Sigmoid colon (tissue), 6 donors: ENCODE measurements at regions not wholly inside any gene's neighbourhood (a gene's known extent, or its start where the extent isn't known, plus 50 kb on each side); places are given as distances from the start of the nearest gene placed in this dataset.

Experiments
- DNase-seq: peaks from one replicate; pipeline ENCODE4 v3.0.0-alpha.2; 2019
- H3K27ac ChIP-seq, 4 donors: fragments of 200-600 bp; sonication (generic); one replicate each; pipeline ENCODE4 v1.5.1; 2016 to 2019; ENCODE audit warnings: mild to moderate bottlenecking in 1 of 4
- H3K27me3 ChIP-seq, 3 donors: fragments of 200-600 bp; sonication (generic); one replicate each; pipeline ENCODE4 v1.5.1; 2019; ENCODE audit warnings: mild to moderate bottlenecking in 1 of 3
- H3K36me3 ChIP-seq, 4 donors: fragments of 200-600 bp; sonication (generic); one replicate each; pipeline ENCODE4 v1.5.1; 2016 to 2019
- H3K4me1 ChIP-seq, 4 donors: fragments of 200-600 bp; sonication (generic); one replicate each; pipeline ENCODE4 v1.5.1; 2017 to 2019
- H3K4me3 ChIP-seq, 4 donors: fragments of 200-600 bp; sonication (generic); one replicate each; pipeline ENCODE4 v1.5.1; 2017 to 2019; ENCODE audit warnings: mild to moderate bottlenecking in 2 of 4, moderate library complexity in 1 of 4
- H3K9me3 ChIP-seq, 4 donors: fragments of 200-600 bp in 3 of 4; sonication (generic) in 3 of 4; one replicate each; pipeline versions ENCODE4 v1.5.1 to v1.6.1; 2013 to 2019
- EP300 ChIP-seq, 4 donors: sonication (generic); formaldehyde crosslinking; IDR thresholded peaks; one replicate each; pipeline ENCODE4 v1.6.1; 2017; ENCODE audit warnings: antibody characterized with exemption in 4 of 4
- POLR2A ChIP-seq, 2 donors: fragments of 450-650 bp; IDR thresholded peaks; one replicate each; pipeline ENCODE4 v1.6.1; 2016; ENCODE audit warnings: antibody characterized with exemption in 2 of 2, mild to moderate bottlenecking in 2 of 2, moderate library complexity in 2 of 2
- POLR2AphosphoS5 ChIP-seq, 4 donors: sonication (generic); formaldehyde crosslinking; IDR thresholded peaks; one replicate each; pipeline ENCODE4 v1.6.1; 2017; ENCODE audit warnings: antibody characterized with exemption in 4 of 4
- WGBS, 2 donors: extraction: QIAGEN DNeasy Blood & Tissue Kit; methylation state at CpG; one replicate each; pipeline ENCODE4 v1.1.7; 2013; 5-methylcytosine and 5-hydroxymethylcytosine counted together
- intact Hi-C: fragments of 100-400 bp; cut with DNase I; formaldehyde crosslinking; loops from one replicate; pipeline ENCODE4 v1.15.1; 2023
- TF ChIP-seq, protein P1 (sequence below), 4 experiments: fragments of 450-650 bp in 3 of 4; fragments of 200-600 bp in 1 of 4; IDR thresholded peaks; one replicate each; pipeline ENCODE4 v1.5.1; 2016 to 2019; ENCODE audit warnings: antibody characterized with exemption in 4 of 4, mild to moderate bottlenecking in 3 of 4, moderate library complexity in 2 of 4
- donor health status: healthy with polysubstance abuse.
- donor health status: healthy.

- DNase-seq: no peak
- intact Hi-C loops: no loop called here
- H3K36me3 ChIP-seq: no peaks in the 10 kb centered on the region
- no peaks in the 10 kb centered on the region for H3K27me3 ChIP-seq
- no peak overlapping the region for H3K27ac ChIP-seq
- H3K4me3 ChIP-seq: no peak overlapping the region
- H3K4me1 ChIP-seq: no peaks in the 10 kb centered on the region
- TF ChIP-seq EP300 (IDR thresholded peaks at IDR 0.05): no peak
- 90 to 93% methylated on average over 1 of the region's 1 CpG for WGBS, 2 donors
- H3K9me3 ChIP-seq: no peaks in the 10 kb centered on the region
These were observed 233.4 kb upstream of the S100G start for GRCh38 chrX:16416588-16416987.

GRCh38 chrX:16418650-16419049, 231.3 kb upstream of the S100G start:
- no peak for TF ChIP-seq EP300 (IDR thresholded peaks at IDR 0.05)
- DNase-seq: no peak
- no peaks in the 10 kb centered on the region for H3K27me3 ChIP-seq
- intact Hi-C loops: no loop called here
- no peak overlapping the region for H3K27ac ChIP-seq
- no peaks in the 10 kb centered on the region for H3K4me1 ChIP-seq
- H3K4me3 ChIP-seq: no peak overlapping the region
- no peaks in the 10 kb centered on the region for H3K9me3 ChIP-seq
- H3K36me3 ChIP-seq: no peaks in the 10 kb centered on the region

DNA sequence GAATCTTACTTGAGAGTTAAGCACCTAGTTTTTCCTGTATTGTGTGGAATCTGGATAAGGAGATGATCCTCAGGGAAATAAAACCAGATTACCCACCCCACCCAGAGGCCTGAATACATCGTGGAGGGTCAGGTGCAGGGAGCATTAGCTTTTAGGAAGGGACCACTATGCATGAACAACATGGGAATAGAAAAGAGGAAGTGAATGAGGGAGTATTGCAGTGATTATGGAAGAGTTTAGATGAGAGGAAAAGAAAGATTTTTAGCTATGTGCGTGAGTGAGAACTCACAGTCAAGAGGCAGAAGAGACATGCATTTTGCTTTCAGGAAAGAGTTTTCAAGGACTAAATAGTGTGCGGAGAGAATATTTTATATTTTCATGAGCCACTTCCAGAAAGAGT, 222.3 kb upstream of the S100G start:
- DNase-seq: no peak
- H3K27ac ChIP-seq: no peak overlapping the region
- intact Hi-C loops: no loop called here
- no peaks in the 10 kb centered on the region for H3K36me3 ChIP-seq
- H3K27me3 ChIP-seq: no peaks in the 10 kb centered on the region
- no peaks in the 10 kb centered on the region for H3K4me1 ChIP-seq
- H3K4me3 ChIP-seq: no peak overlapping the region
- no peak for TF ChIP-seq POLR2AphosphoS5 (IDR thresholded peaks at IDR 0.05)
- TF ChIP-seq POLR2A (IDR thresholded peaks at IDR 0.05): no peak
- no peak for TF ChIP-seq EP300 (IDR thresholded peaks at IDR 0.05)
- TF ChIP-seq, protein P1, sequence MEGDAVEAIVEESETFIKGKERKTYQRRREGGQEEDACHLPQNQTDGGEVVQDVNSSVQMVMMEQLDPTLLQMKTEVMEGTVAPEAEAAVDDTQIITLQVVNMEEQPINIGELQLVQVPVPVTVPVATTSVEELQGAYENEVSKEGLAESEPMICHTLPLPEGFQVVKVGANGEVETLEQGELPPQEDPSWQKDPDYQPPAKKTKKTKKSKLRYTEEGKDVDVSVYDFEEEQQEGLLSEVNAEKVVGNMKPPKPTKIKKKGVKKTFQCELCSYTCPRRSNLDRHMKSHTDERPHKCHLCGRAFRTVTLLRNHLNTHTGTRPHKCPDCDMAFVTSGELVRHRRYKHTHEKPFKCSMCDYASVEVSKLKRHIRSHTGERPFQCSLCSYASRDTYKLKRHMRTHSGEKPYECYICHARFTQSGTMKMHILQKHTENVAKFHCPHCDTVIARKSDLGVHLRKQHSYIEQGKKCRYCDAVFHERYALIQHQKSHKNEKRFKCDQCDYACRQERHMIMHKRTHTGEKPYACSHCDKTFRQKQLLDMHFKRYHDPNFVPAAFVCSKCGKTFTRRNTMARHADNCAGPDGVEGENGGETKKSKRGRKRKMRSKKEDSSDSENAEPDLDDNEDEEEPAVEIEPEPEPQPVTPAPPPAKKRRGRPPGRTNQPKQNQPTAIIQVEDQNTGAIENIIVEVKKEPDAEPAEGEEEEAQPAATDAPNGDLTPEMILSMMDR (IDR thresholded peaks at IDR 0.05): no peak
- no peaks in the 10 kb centered on the region for H3K9me3 ChIP-seq
- 73 to 74% methylated on average over 3 of the region's 3 CpGs for WGBS, 2 donors

GRCh38 chrX:16429406-16429805, 220.6 kb upstream of the S100G start:
- Histone ChIP-seq H3K27me3 (no peaks in the 10 kb centered on the region), H3K27ac (no peak overlapping the region), H3K36me3 (no peaks in the 10 kb centered on the region), H3K9me3 (no peaks in the 10 kb centered on the region), H3K4me1 (no peaks in the 10 kb centered on the region), H3K4me3 (no peak overlapping the region)
- intact Hi-C loops: no loop called here
- no peak for DNase-seq
- 82 to 92% methylated on average over 4 of the region's 4 CpGs for WGBS, 2 donors
- TF ChIP-seq, protein P1 (IDR thresholded peaks at IDR 0.05): no peak
- TF ChIP-seq POLR2A (IDR thresholded peaks at IDR 0.05) (no peak), POLR2AphosphoS5 (IDR thresholded peaks at IDR 0.05) (no peak), EP300 (IDR thresholded peaks at IDR 0.05) (no peak)

DNA sequence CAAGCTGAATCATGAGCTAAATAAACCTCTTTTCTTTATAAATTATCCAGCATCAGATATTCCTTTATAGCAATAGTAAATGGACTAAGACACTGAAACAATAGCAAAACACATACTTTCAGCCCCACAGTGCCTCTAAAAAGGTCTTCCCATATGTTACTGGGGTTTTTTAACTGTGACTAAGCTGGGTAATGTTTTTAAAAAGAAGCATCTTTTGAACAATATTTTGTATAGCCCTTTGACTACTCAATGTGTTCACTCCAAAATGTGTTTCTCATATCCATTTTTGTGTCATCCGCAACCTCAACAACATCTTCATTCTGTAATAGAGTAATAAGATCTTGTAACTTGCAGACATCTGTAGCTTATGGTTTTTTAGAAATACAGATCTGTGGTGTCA, 218.7 kb upstream of the S100G start:
- Histone ChIP-seq H3K4me3 (no peak overlapping the region), H3K27me3 (no peaks in the 10 kb centered on the region), H3K36me3 (no peaks in the 10 kb centered on the region), H3K9me3 (no peaks in the 10 kb centered on the region), H3K4me1 (no peaks in the 10 kb centered on the region), H3K27ac (no peak overlapping the region)
- intact Hi-C loops: no loop called here
- DNase-seq: no peak
- 98 to 100% methylated on average over 1 of the region's 1 CpG for WGBS, 2 donors
- TF ChIP-seq, protein P1 (IDR thresholded peaks at IDR 0.05): no peak
- TF ChIP-seq EP300 (IDR thresholded peaks at IDR 0.05) (no peak), POLR2AphosphoS5 (IDR thresholded peaks at IDR 0.05) (no peak), POLR2A (IDR thresholded peaks at IDR 0.05) (no peak)

DNA sequence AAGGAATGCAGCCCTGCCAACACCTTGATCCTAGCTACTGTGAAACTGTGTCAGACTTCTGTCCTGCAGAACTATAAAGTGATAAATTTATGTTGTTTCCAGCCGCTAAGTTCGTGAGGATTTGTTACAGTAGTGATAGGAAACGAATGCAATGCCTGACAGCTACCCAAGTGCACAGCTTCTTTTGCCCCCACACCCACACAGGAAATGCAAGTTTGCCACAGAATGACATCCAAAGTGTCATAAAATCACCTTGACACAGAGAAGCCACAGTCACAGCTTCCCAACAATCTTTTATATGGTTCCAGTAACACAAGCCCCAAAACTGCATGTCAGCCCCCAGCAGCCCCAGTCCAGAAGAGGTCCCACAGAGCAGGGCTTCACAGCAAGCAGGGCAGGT, 216.9 kb upstream of the S100G start:
- no peaks in the 10 kb centered on the region for H3K9me3 ChIP-seq
- H3K4me1 ChIP-seq: no peaks in the 10 kb centered on the region
- no peaks in the 10 kb centered on the region for H3K27me3 ChIP-seq
- H3K4me3 ChIP-seq: no peak overlapping the region
- DNase-seq: no peak
- intact Hi-C loops: no loop called here
- TF ChIP-seq POLR2A (IDR thresholded peaks at IDR 0.05) (no peak), POLR2AphosphoS5 (IDR thresholded peaks at IDR 0.05) (no peak), EP300 (IDR thresholded peaks at IDR 0.05) (no peak)
- TF ChIP-seq, protein P1 (IDR thresholded peaks at IDR 0.05): no peak
- 57 to 74% methylated on average over 3 of the region's 3 CpGs for WGBS, 2 donors
- no peak overlapping the region for H3K27ac ChIP-seq
- no peaks in the 10 kb centered on the region for H3K36me3 ChIP-seq
